K562 (cell line): ENCODE measurements at regions not wholly inside any gene's neighbourhood (a gene's known extent, or its start where the extent isn't known, plus 50 kb on each side); places are given as distances from the start of the nearest gene placed in this dataset.

Source experiments
- ATF1 ChIP-seq, 2 experiments: fragments of 450-650 bp in 1 of 2; IDR thresholded peaks; 2 replicates each; pipeline ENCODE4 v1.6.1; 2016; ENCODE audit warnings: missing compliant biosample characterization in 1 of 2, missing genetic modification characterization in 1 of 2
- CBX3 ChIP-seq, 2 experiments: IDR thresholded peaks; 1 replicate in 1 of 2; 2 replicates in 1 of 2; pipeline ENCODE4 v1.6.1; 2012; ENCODE audit warnings: inconsistent platforms in 2 of 2, low read length in 2 of 2, borderline replicate concordance in 1 of 2, control low read depth in 1 of 2
- CBX5 ChIP-seq: IDR thresholded peaks from 2 replicates; pipeline ENCODE4 v1.6.1; 2014; ENCODE audit warnings: low read depth, borderline replicate concordance
- EHMT2 ChIP-seq: fragments of 450-650 bp; IDR thresholded peaks from 2 replicates; pipeline ENCODE4 v1.6.1; 2018; ENCODE audit warnings: antibody characterized with exemption
- MYBL2 ChIP-seq, 2 experiments: fragments of 450-650 bp in 1 of 2; sonication (generic) in 1 of 2; formaldehyde crosslinking in 1 of 2; IDR thresholded peaks; 2 replicates each; pipeline versions ENCODE4 v1.6.1 to v1.8.1; 2017 to 2022; ENCODE audit warnings: borderline replicate concordance in 1 of 2, inconsistent platforms in 1 of 2, low read depth in 1 of 2, mild to moderate bottlenecking in 1 of 2, missing genetic modification reagents in 1 of 2, moderate library complexity in 1 of 2
- RAD51 ChIP-seq: fragments of 450-650 bp; IDR thresholded peaks from 2 replicates; pipeline ENCODE4 v1.7.1; 2016; ENCODE audit warnings: low read depth, mild to moderate bottlenecking, borderline replicate concordance
- RBM17 ChIP-seq: fragments of 200-400 bp; formaldehyde crosslinking; IDR thresholded peaks from 2 replicates; pipeline ENCODE4 v1.6.1; 2017; ENCODE audit warnings: low read depth, mild to moderate bottlenecking, low read length, borderline replicate concordance
- TRIM24 ChIP-seq, 2 experiments: fragments of 450-650 bp; IDR thresholded peaks; 2 replicates each; pipeline ENCODE4 v1.6.1; 2016
- TF ChIP-seq, protein P1 (sequence below): IDR thresholded peaks from 2 replicates; pipeline ENCODE4 v1.6.1; 2016; ENCODE audit warnings: missing genetic modification characterization, missing compliant biosample characterization
- TF ChIP-seq, protein P2 (sequence below): sonication (generic); formaldehyde crosslinking; IDR thresholded peaks from 2 replicates; pipeline ENCODE4 v1.8.0; 2023; ENCODE audit warnings: mild to moderate bottlenecking, missing genetic modification reagents
- TF ChIP-seq, protein P3 (sequence below): fragments of 450-650 bp; formaldehyde crosslinking; conservative IDR thresholded peaks from 2 replicates; pipeline ENCODE4 v1.4.0; 2022; ENCODE audit warnings: mild to moderate bottlenecking, missing genetic modification characterization
- TF ChIP-seq, protein P4 (sequence below), 2 experiments: fragments of 200-800 bp in 1 of 2; sonication (Bioruptor generic) in 1 of 2; sonication (generic) in 1 of 2; formaldehyde crosslinking in 1 of 2; IDR thresholded peaks in 1 of 2; conservative IDR thresholded peaks in 1 of 2; 2 replicates each; pipeline versions ENCODE4 v1.5.0 to v1.6.1; 2016 to 2020; ENCODE audit warnings: missing compliant biosample characterization in 1 of 2, missing genetic modification characterization in 1 of 2, missing genetic modification reagents in 1 of 2
- TF ChIP-seq, protein P5 (sequence below): fragments of 450-650 bp; IDR thresholded peaks from 2 replicates; pipeline ENCODE4 v1.6.1; 2016
- TF ChIP-seq, protein P6 (sequence below): fragments of 250-450 bp; sonication (Bioruptor Pico); IDR thresholded peaks from 2 replicates; pipeline ENCODE4 v1.8.0; 2021; ENCODE audit warnings: borderline replicate concordance, mild to moderate bottlenecking, moderate library complexity; ENCODE audit not compliant: poor library complexity, severe bottlenecking
- TF ChIP-seq, protein P7 (sequence below): fragments of 450-650 bp; IDR thresholded peaks from one replicate; pipeline ENCODE4 v1.6.1; 2018; ENCODE audit warnings: mild to moderate bottlenecking, moderate library complexity; ENCODE audit not compliant: partially characterized antibody
- TF ChIP-seq, protein P8 (sequence below): IDR thresholded peaks from 3 replicates; pipeline ENCODE4 v1.6.1; 2011; ENCODE audit warnings: borderline replicate concordance, mild to moderate bottlenecking; ENCODE audit not compliant: insufficient read length, insufficient read depth

DNA sequence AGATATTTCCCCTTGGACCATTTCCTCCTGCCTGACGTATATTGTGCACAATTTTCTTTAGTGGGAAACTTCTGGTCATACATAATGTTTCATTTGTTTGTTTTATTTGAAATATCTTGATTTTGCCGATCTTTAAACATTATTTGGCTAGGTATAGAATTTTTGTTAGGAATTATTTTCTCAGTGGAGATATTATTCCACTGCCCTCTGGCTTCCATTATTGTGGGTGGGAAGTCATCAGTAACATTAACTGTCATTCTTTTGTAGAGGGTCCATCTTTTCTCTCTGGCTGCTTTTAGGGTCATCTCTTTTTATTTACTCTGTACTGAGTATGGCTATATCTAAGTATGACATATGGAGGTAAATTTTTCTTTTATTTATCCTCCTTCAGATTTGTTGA is 135.5 kb upstream of the LIPC start (continued):
- TF ChIP-seq, protein P1, sequence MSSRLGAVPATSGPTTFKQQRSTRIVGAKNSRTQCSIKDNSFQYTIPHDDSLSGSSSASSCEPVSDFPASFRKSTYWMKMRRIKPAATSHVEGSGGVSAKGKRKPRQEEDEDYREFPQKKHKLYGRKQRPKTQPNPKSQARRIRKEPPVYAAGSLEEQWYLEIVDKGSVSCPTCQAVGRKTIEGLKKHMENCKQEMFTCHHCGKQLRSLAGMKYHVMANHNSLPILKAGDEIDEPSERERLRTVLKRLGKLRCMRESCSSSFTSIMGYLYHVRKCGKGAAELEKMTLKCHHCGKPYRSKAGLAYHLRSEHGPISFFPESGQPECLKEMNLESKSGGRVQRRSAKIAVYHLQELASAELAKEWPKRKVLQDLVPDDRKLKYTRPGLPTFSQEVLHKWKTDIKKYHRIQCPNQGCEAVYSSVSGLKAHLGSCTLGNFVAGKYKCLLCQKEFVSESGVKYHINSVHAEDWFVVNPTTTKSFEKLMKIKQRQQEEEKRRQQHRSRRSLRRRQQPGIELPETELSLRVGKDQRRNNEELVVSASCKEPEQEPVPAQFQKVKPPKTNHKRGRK (tag), result peak; percentile 35; the same call in 1 of the 2 replicates
- no peak for TF ChIP-seq RBM17
- TF ChIP-seq, protein P2, sequence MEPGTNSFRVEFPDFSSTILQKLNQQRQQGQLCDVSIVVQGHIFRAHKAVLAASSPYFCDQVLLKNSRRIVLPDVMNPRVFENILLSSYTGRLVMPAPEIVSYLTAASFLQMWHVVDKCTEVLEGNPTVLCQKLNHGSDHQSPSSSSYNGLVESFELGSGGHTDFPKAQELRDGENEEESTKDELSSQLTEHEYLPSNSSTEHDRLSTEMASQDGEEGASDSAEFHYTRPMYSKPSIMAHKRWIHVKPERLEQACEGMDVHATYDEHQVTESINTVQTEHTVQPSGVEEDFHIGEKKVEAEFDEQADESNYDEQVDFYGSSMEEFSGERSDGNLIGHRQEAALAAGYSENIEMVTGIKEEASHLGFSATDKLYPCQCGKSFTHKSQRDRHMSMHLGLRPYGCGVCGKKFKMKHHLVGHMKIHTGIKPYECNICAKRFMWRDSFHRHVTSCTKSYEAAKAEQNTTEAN (CRISPR knock-in tag), result no peak
- TF ChIP-seq, protein P3, sequence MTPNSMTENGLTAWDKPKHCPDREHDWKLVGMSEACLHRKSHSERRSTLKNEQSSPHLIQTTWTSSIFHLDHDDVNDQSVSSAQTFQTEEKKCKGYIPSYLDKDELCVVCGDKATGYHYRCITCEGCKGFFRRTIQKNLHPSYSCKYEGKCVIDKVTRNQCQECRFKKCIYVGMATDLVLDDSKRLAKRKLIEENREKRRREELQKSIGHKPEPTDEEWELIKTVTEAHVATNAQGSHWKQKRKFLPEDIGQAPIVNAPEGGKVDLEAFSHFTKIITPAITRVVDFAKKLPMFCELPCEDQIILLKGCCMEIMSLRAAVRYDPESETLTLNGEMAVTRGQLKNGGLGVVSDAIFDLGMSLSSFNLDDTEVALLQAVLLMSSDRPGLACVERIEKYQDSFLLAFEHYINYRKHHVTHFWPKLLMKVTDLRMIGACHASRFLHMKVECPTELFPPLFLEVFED, result no peak
- peak in 1 of 2 experiments; percentile 96; a peak in 2 of 3 replicates for TF ChIP-seq CBX3 (IDR thresholded peaks at IDR 0.05; ENCODE audit: borderline replicate concordance in 1 of 2, low read length in 2 of 2)
- TF ChIP-seq EHMT2, result no peak
- TF ChIP-seq, protein P4, sequence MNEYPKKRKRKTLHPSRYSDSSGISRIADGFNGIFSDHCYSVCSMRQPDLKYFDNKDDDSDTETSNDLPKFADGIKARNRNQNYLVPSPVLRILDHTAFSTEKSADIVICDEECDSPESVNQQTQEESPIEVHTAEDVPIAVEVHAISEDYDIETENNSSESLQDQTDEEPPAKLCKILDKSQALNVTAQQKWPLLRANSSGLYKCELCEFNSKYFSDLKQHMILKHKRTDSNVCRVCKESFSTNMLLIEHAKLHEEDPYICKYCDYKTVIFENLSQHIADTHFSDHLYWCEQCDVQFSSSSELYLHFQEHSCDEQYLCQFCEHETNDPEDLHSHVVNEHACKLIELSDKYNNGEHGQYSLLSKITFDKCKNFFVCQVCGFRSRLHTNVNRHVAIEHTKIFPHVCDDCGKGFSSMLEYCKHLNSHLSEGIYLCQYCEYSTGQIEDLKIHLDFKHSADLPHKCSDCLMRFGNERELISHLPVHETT (CRISPR knock-in tag; conservative IDR thresholded peaks at IDR 0.05 in 1 of 2, IDR thresholded peaks at IDR 0.05 in 1 of 2), result no peak
- TF ChIP-seq, protein P5, sequence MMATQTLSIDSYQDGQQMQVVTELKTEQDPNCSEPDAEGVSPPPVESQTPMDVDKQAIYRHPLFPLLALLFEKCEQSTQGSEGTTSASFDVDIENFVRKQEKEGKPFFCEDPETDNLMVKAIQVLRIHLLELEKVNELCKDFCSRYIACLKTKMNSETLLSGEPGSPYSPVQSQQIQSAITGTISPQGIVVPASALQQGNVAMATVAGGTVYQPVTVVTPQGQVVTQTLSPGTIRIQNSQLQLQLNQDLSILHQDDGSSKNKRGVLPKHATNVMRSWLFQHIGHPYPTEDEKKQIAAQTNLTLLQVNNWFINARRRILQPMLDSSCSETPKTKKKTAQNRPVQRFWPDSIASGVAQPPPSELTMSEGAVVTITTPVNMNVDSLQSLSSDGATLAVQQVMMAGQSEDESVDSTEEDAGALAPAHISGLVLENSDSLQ, result peak; percentile 44; the same call in 1 of the 2 replicates
- TF ChIP-seq, protein P6, sequence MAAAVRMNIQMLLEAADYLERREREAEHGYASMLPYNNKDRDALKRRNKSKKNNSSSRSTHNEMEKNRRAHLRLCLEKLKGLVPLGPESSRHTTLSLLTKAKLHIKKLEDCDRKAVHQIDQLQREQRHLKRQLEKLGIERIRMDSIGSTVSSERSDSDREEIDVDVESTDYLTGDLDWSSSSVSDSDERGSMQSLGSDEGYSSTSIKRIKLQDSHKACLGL (CRISPR knock-in tag), result no peak
- peak; percentile 87; the same call in 1 of the 2 replicates for TF ChIP-seq CBX5
- TF ChIP-seq, protein P7, sequence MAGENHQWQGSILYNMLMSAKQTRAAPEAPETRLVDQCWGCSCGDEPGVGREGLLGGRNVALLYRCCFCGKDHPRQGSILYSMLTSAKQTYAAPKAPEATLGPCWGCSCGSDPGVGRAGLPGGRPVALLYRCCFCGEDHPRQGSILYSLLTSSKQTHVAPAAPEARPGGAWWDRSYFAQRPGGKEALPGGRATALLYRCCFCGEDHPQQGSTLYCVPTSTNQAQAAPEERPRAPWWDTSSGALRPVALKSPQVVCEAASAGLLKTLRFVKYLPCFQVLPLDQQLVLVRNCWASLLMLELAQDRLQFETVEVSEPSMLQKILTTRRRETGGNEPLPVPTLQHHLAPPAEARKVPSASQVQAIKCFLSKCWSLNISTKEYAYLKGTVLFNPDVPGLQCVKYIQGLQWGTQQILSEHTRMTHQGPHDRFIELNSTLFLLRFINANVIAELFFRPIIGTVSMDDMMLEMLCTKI, result no peak
- TF ChIP-seq RAD51, result no peak
- peak; percentile 58 to 79; a peak in 3 of 4 replicates for TF ChIP-seq TRIM24 (IDR thresholded peaks at IDR 0.05)
- TF ChIP-seq, protein P8, sequence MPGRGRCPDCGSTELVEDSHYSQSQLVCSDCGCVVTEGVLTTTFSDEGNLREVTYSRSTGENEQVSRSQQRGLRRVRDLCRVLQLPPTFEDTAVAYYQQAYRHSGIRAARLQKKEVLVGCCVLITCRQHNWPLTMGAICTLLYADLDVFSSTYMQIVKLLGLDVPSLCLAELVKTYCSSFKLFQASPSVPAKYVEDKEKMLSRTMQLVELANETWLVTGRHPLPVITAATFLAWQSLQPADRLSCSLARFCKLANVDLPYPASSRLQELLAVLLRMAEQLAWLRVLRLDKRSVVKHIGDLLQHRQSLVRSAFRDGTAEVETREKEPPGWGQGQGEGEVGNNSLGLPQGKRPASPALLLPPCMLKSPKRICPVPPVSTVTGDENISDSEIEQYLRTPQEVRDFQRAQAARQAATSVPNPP, result no peak
- no peak for TF ChIP-seq ATF1 (CRISPR knock-in tag; IDR thresholded peaks at IDR 0.05)
- TF ChIP-seq ATF1 (tag; IDR thresholded peaks at IDR 0.05), result no peak
- no peak for TF ChIP-seq MYBL2 (IDR thresholded peaks at IDR 0.05; ENCODE audit: low read depth)
- no peak for TF ChIP-seq MYBL2 (CRISPR knock-in tag; IDR thresholded peaks at IDR 0.05; ENCODE audit: borderline replicate concordance)
